CD4-positive, alpha-beta T cell treated with Interferon alpha-2 for 1 hour (primary cell): ENCODE measurements at regions not wholly inside any gene's neighbourhood (a gene's known extent, or its start where the extent isn't known, plus 50 kb on each side); places are given as distances from the start of the nearest gene placed in this dataset.
"Not testable (repeated sequence)": the region's sequence is repeated elsewhere in the genome, so short reads cannot be mapped to it uniquely, and the experiment has no call there.

ENCODE experiments used
- DNase-seq, 2 donors: peaks; one replicate each; pipeline ENCODE4 v3.0.0-alpha.2; 2020 to 2022

- no peak for DNase-seq
These were observed 290.7 kb upstream of the FOLH1 start for GRCh38 chr11:49499117-49499516.

- DNase-seq = no peak
These were observed 296.8 kb upstream of the FOLH1 start for GRCh38 chr11:49505231-49505630.

- DNase-seq = peak in 1 of 2 donors; percentile 4
These were observed 317.9 kb upstream of the FOLH1 start for GRCh38 chr11:49526240-49526829.

- no peak for DNase-seq
These were observed 324.8 kb upstream of the FOLH1 start for GRCh38 chr11:49533204-49533603.

- not testable (repeated sequence) for DNase-seq
These were observed 330.5 kb upstream of the FOLH1 start for GRCh38 chr11:49538927-49539326.

GRCh38 chr11:49558261-49558847 lies 350.0 kb upstream of the FOLH1 start:
- not testable (repeated sequence) for DNase-seq

- DNase-seq = not testable (repeated sequence)
These were observed 352.2 kb upstream of the FOLH1 start for GRCh38 chr11:49560593-49560992.

- DNase-seq = not testable (repeated sequence)
These were observed 353.0 kb upstream of the FOLH1 start for GRCh38 chr11:49561240-49561880.

- DNase-seq = not testable (repeated sequence)
These were observed 353.9 kb upstream of the FOLH1 start for GRCh38 chr11:49562262-49562661.

- not testable (repeated sequence) for DNase-seq
These were observed 371.1 kb upstream of the FOLH1 start for GRCh38 chr11:49579492-49579891.

- DNase-seq = not testable (repeated sequence)
These were observed 366.7 kb upstream of the OR4C13 start for GRCh38 chr11:49585495-49585894.

GRCh38 chr11:49608892-49609291 lies 343.3 kb upstream of the OR4C13 start:
- DNase-seq = not testable (repeated sequence)

GRCh38 chr11:49623872-49624271 lies 328.3 kb upstream of the OR4C13 start:
- not testable (repeated sequence) for DNase-seq

- not testable (repeated sequence) for DNase-seq
These were observed 281.5 kb upstream of the OR4C13 start for GRCh38 chr11:49670705-49671104.

- not testable (repeated sequence) for DNase-seq
These were observed 250.1 kb upstream of the OR4C13 start for GRCh38 chr11:49702121-49702520.

- DNase-seq = not testable (repeated sequence)
These were observed 201.7 kb upstream of the OR4C13 start for GRCh38 chr11:49750447-49750846.

GRCh38 chr11:49750960-49751359 lies 201.2 kb upstream of the OR4C13 start:
- not testable (repeated sequence) for DNase-seq

GRCh38 chr11:49780791-49781190 lies 171.4 kb upstream of the OR4C13 start:
- DNase-seq = not testable (repeated sequence)

GRCh38 chr11:49782000-49782399 lies 170.2 kb upstream of the OR4C13 start:
- not testable (repeated sequence) for DNase-seq

- not testable (repeated sequence) for DNase-seq
These were observed 168.3 kb upstream of the OR4C13 start for GRCh38 chr11:49783841-49784240.

GRCh38 chr11:49789787-49790186 lies 162.4 kb upstream of the OR4C13 start:
- not testable (repeated sequence) for DNase-seq

GRCh38 chr11:49798206-49798837 lies 153.9 kb upstream of the OR4C13 start:
- DNase-seq = not testable (repeated sequence)

- not testable (repeated sequence) for DNase-seq
These were observed 134.3 kb upstream of the OR4C13 start for GRCh38 chr11:49817705-49818430.
